Pancreas (tissue), 10 donors: ENCODE measurements at regions not wholly inside any gene's neighbourhood (a gene's known extent, or its start where the extent isn't known, plus 50 kb on each side); places are given as distances from the start of the nearest gene placed in this dataset.

ENCODE experiments used
- ATAC-seq, 4 donors: fragments of 200-7000 bp; cut with Tn5 transposase; one replicate each; pipeline versions ENCODE4 v1.8.0 to v1.9.1; 2020; ENCODE audit warnings: mild to moderate bottlenecking in 4 of 4, moderate library complexity in 4 of 4
- DNase-seq, 6 donors: peaks; one replicate each; pipeline ENCODE4 v3.0.0-alpha.2; 2020
- FAIRE-seq: peaks from 2 replicates; lab custom pipeline; 2012; peaks lifted over from hg19 to GRCh38; lab: Jason Lieb, UNC
- H3K27ac ChIP-seq, 4 donors: fragments of 200-600 bp; sonication (generic); 1 replicate in 3 of 4; 2 replicates in 1 of 4; pipeline versions ENCODE4 v1.5.0 to v1.8.0; 2020
- H3K27me3 ChIP-seq, 4 donors: fragments of 200-600 bp; one replicate each; pipeline ENCODE4 v1.8.0; 2021
- H3K36me3 ChIP-seq, 3 donors: fragments of 200-600 bp; sonication (generic) in 1 of 3; one replicate each; pipeline versions ENCODE4 v1.5.0 to v1.8.0; 2020 to 2021
- H3K4me1 ChIP-seq, 3 donors: fragments of 200-600 bp; one replicate each; pipeline ENCODE4 v1.8.0; 2021
- H3K4me3 ChIP-seq, 4 donors: fragments of 200-600 bp; sonication (generic) in 2 of 4; one replicate each; pipeline versions ENCODE4 v1.5.0 to v1.8.0; 2020 to 2021
- H3K9me3 ChIP-seq, 4 donors: fragments of 200-600 bp; one replicate each; pipeline ENCODE4 v1.8.0; 2021
- WGBS, 2 donors: extraction: QIAGEN DNeasy Blood & Tissue Kit; methylation state at CpG; one replicate each; pipeline ENCODE4 v1.1.7; 2013; 5-methylcytosine and 5-hydroxymethylcytosine counted together
- intact Hi-C, 3 donors: fragments of 100-400 bp; cut with DNase I; formaldehyde crosslinking; loops; one replicate each; pipeline versions ENCODE4 v1.11.1 to v1.14.2; 2022
- TF ChIP-seq, protein P1 (sequence below), 4 donors: fragments of 200-600 bp; sonication (generic) in 3 of 4; IDR thresholded peaks; one replicate each; pipeline versions ENCODE4 v1.5.0 to v1.8.0; 2021; ENCODE audit warnings: antibody characterized with exemption in 4 of 4
- donor health status: healthy with polysubstance abuse.
- donor health status: DM: no; HTN: no; CAD: no; lungs with moderate emphysema.
- donor health status: DM: no; HTN: no; CAD: no.
- donor health status: control.
- donor health status: control.
- donor health status: Bipolar disorder and iron deficiency.
- donor health status: DM: yes; HTN: yes; CAD: no.
- donor health status: DM: no; HTN: no; CAD: no.
- donor health status: DM: no; HTN: no; CAD: no.
- donor health status: DM: yes; HTN: yes; CAD: no.

DNA sequence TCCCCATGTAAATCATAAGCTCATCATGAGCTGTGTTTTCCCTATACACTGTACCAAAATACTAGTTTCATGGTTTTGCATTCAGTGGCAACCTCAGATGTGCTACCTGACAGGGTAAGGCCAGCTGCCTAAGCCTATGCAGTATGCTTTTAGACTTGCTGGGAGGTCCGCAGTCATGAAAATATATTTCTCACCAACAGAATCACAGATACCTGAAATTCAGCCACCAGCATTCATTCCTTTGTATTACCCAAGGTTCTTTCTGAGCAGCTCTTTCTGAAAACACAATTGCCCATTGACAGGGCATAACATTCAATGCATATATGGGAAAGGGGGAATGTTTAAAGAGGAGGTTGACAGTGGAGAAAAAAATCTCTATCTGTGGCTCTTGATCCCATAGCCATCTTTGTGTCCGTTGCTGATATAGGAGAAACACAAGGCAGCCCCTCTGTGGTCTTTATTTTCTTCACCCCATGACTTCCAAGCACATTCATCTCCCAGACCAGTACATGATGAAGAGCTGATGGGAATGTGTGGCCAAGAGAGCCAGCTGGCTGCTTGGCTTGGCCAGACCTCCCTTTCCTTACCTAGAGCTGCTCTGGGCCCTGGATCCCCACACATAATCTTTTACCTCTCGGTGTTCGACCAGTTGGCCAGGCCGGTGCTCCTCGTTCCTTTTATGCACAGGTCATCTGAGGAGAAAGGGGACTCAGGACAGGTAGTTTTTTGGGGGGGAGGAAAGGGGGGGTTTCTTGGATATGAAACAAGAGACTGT, 162.9 kb downstream of the KCNA5 start:
- intact Hi-C loops: no loop called here
- FAIRE-seq (no peak), DNase-seq (no peak), ATAC-seq (no peak)
- TF ChIP-seq, protein P1, sequence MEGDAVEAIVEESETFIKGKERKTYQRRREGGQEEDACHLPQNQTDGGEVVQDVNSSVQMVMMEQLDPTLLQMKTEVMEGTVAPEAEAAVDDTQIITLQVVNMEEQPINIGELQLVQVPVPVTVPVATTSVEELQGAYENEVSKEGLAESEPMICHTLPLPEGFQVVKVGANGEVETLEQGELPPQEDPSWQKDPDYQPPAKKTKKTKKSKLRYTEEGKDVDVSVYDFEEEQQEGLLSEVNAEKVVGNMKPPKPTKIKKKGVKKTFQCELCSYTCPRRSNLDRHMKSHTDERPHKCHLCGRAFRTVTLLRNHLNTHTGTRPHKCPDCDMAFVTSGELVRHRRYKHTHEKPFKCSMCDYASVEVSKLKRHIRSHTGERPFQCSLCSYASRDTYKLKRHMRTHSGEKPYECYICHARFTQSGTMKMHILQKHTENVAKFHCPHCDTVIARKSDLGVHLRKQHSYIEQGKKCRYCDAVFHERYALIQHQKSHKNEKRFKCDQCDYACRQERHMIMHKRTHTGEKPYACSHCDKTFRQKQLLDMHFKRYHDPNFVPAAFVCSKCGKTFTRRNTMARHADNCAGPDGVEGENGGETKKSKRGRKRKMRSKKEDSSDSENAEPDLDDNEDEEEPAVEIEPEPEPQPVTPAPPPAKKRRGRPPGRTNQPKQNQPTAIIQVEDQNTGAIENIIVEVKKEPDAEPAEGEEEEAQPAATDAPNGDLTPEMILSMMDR (IDR thresholded peaks at IDR 0.05): no peak
- Histone ChIP-seq H3K36me3 (no peaks in the 10 kb centered on the region), H3K4me1 (no peaks in the 10 kb centered on the region), H3K9me3 (no peaks in the 10 kb centered on the region), H3K4me3 (no peak overlapping the region), H3K27ac (no peak overlapping the region), H3K27me3 (peaks cover 0 to 8% (median 0%) of the 10 kb centered on the region in 4 donors)
- 78 to 79% methylated on average over 6 of the region's 6 CpGs for WGBS, 2 donors

DNA sequence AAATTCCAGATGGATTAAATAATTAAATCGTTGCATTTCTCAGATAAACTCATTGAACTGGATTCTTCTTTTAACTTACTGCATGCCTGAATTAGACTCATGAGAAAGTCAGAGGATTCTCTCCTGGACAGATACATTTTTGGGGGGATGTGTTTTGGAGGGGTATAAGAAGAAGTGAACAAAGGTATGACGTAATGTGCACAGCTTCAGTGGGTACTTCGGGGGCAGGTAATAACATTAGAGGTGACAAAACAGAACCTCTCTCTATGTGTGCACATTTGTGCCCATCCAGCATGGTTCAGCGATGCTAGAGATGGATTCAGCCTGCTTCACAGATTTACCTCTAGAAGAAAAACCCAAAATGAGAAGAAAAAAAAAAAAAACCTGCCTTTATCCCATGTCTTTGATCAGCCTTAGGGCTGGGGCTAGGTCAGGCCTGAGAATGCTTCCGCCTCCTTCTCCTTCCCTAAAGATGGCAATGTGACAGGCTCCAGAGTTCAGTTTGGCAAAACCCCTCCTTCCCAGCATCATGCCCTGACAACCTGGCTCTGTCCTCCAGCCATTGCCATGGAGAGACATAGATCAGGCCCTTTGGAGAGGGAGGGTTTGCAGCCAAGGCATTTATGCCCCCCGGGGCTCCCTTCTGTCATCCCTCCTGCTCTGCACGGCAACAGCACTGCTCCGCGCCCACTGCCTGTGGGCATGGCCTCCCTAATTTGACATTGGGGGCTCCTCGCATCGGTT, 166.7 kb downstream of the KCNA5 start:
- Histone ChIP-seq H3K27ac (no peak overlapping the region), H3K9me3 (no peaks in the 10 kb centered on the region), H3K36me3 (no peaks in the 10 kb centered on the region), H3K4me3 (no peak overlapping the region), H3K27me3 (peaks cover 0 to 8% (median 0%) of the 10 kb centered on the region in 4 donors), H3K4me1 (no peaks in the 10 kb centered on the region)
- WGBS, 2 donors: 73 to 75% methylated on average over 11 of the region's 11 CpGs
- intact Hi-C loops: no loop called here
- DNase-seq (no peak), ATAC-seq (no peak), FAIRE-seq (no peak)
- TF ChIP-seq, protein P1 (IDR thresholded peaks at IDR 0.05): no peak

DNA sequence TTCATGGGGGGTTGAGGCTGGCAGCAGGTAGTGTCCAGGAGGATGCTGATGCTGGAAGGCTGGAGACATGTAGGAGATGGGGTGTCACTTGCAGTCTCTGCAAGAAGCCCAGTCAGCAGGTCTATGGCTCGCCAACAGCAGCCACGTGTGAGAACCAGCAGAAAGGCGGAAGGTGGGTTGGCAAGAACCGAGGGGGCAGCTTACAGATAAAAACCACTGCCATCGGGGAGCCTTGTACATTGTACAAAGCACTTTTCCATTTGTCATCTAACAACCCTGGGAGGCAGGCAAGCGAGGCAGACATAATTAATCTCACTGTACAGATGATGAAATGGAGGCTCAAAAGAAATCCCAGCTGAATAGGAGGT, 167.2 kb downstream of the KCNA5 start:
- Histone ChIP-seq H3K27ac (no peak overlapping the region), H3K27me3 (peaks cover 0 to 8% (median 0%) of the 10 kb centered on the region in 4 donors), H3K36me3 (no peaks in the 10 kb centered on the region), H3K4me1 (no peaks in the 10 kb centered on the region), H3K9me3 (no peaks in the 10 kb centered on the region), H3K4me3 (no peak overlapping the region)
- intact Hi-C loops: no loop called here
- DNase-seq (no peak), ATAC-seq (no peak), FAIRE-seq (no peak)
- TF ChIP-seq, protein P1 (IDR thresholded peaks at IDR 0.05): no peak
- 69 to 73% methylated on average over 6 of the region's 6 CpGs for WGBS, 2 donors

DNA sequence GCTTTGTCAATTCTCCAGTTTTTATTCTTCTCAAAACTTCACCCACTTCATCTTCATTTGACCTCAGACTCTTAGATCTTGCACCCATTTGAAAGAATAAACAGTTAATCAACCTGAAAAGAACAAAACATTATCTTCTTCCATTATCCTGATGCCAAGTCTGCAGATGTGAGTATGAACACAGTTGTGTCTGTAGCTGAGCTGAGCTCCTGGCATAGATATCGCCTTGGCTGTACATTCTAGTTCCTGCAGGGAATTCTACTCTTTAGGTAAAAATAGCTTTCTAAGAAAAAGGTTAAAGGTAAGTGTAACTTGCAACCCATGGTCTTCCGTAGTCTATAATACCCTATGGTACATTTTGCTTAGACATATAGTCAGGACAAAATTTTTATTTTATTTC, 169.7 kb downstream of the KCNA5 start:
- no peak for FAIRE-seq
- WGBS, 2 donors: 67 to 68% methylated on average over 2 of the region's 2 CpGs
- intact Hi-C loops: no loop called here
- no peak for ATAC-seq
- peaks cover 0 to 4% (median 0%) of the 10 kb centered on the region in 4 donors for H3K27me3 ChIP-seq
- no peaks in the 10 kb centered on the region for H3K36me3 ChIP-seq
- no peak overlapping the region for H3K27ac ChIP-seq
- no peak for DNase-seq
- TF ChIP-seq, protein P1 (IDR thresholded peaks at IDR 0.05): no peak
- H3K4me3 ChIP-seq: no peak overlapping the region
- no peaks in the 10 kb centered on the region for H3K9me3 ChIP-seq
- H3K4me1 ChIP-seq: no peaks in the 10 kb centered on the region
